NCI-H748 (cell line): ENCODE measurements at regions not wholly inside any gene's neighbourhood (a gene's known extent, or its start where the extent isn't known, plus 50 kb on each side); places are given as distances from the start of the nearest gene placed in this dataset.

ENCODE experiments used
- DNase-seq: peaks from one replicate; lab custom pipeline; 2025; ENCODE audit not compliant: unreplicated experiment; lab: John Stamatoyannopoulos, UW

DNA sequence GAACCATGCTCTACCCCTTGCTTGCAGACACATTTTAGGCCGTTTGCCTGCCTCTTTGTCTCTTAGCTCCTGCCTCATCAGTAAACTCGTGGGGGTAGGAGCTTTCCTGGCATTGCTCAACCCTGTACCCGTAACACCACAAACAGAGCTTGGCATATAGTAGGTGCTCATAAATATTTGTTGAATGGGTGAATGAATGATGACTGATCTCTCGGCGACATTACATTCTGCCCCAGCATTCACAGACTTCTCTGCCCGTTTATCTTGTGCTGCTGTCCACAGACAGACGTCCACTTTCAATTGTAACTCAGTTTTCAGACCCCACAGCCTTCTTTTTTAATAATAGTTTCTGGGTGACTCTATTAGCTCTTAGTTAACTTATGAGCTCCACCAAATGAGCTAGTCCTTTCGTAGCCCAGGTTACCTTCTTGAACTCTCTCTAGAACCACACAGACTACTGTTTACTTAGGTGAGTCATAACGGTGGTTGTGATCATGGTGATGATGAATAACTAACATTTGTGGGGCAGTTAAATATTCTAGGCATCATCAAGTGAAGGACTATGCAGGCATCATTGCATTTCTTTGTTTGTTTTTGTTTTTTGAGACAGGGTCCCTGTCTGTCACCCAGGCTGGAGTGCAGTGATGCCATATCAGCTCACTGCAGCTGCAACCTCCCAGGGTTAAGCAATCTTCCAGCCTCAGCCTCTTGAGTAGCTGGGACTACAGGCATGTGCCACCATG is 188.4 kb downstream of the ADAMTS15 start:
- peak; percentile 53 for DNase-seq

DNA sequence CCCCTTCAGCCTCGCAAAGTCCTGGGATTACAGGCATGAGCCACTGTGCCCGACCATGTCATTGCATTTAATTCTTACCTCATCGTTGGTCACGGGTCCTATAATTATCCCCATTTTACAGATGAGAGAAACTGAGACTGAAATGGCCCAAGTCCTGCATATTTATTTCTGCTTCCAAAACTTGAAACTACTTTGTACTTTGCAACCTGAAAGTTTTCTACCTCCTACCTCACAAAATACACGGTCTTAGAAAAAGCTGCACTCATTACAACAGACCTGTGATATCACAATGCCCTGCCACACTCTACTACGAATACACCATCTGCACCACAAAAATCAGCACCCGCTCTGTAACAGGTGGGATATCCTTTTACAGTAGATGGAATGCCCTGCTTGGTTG is 189.1 kb downstream of the ADAMTS15 start:
- no peak for DNase-seq

DNA sequence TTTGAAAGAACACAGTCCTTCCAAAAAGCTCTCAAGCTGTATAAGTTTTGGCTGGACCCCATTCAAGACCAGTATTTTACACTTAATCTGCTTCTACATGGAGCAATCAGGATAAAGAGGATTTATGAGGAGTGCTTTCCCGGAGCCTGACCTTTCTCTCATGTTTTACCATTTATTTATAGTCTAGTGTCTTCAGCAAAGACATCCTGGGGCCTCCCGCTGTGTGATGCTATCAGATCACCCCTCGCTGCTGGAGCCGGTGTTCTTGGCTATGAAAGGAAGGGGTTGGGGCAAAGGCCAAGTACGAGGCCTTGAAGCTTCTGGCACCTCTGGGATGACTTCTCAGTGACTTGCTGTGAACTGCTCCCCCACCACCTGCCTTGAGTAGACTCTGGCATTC is 189.6 kb downstream of the ADAMTS15 start:
- no peak for DNase-seq

DNA sequence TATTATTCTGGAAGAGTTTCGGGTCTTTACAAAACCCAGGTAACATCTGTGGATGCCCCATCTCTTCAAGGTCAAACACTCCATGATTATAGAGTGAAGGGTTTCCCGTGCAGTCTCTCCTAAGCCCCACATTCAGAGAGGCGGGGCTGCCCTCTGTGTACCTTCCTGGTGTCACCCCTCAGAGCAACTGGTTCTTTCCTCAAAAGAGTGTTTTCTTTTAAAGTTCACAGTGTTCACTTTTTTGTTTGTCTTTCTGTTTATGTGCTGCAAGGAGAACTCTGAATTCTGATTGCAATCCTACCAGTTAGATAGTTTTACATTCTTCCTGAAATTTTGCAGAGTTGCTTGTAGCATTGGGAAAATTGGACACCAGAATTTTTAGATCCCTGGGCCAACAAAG is 190.2 kb downstream of the ADAMTS15 start:
- DNase-seq, result no peak

- no peak for DNase-seq
These were observed 190.9 kb downstream of the ADAMTS15 start for GRCh38 chr11:130639369-130639768.

DNA sequence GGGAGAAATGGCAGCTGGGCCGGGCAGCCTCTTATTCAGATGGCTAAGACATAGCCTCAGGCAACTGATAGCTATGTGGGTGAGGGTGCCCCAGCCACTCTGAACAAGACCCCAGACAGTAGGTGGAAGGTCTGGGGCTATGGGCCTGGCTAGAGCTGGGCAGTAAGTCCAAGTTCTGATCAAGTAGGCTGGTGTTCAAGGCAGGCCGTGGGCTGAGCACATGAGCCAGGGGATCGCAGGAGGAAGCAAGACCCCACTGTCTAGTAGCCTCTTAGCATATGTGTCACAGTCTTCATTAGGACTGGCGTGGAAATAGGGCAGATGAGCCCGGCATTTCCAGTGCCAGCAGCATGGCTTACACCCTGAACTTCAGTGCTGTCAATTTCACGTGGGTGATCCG is 192.1 kb downstream of the ADAMTS15 start:
- DNase-seq, result no peak

- no peak for DNase-seq
These were observed 193.4 kb downstream of the ADAMTS15 start for GRCh38 chr11:130641876-130642275.

GRCh38 chr11:130642994-130643393 is 194.5 kb downstream of the ADAMTS15 start:
- no peak for DNase-seq

DNA sequence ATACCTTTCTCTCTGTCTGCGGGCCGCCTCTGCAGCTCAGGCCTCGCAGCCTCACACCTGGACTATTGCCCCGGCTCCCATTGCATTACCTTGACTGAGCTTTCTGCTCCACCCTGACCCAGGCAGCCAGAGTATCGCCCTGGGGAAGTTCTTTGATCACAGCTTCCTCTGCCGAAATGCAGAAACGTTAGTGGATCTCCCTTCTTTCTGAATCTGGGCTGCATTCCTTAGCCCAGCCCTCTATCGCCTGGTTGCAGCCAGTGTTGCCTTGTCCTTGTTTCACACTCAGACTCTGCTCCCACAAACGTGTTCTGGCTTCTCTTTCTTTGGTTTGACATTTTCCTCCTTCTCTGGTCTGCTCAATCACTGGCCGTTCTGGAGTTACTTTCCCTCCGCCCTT is 195.7 kb downstream of the ADAMTS15 start:
- DNase-seq, result no peak

DNA sequence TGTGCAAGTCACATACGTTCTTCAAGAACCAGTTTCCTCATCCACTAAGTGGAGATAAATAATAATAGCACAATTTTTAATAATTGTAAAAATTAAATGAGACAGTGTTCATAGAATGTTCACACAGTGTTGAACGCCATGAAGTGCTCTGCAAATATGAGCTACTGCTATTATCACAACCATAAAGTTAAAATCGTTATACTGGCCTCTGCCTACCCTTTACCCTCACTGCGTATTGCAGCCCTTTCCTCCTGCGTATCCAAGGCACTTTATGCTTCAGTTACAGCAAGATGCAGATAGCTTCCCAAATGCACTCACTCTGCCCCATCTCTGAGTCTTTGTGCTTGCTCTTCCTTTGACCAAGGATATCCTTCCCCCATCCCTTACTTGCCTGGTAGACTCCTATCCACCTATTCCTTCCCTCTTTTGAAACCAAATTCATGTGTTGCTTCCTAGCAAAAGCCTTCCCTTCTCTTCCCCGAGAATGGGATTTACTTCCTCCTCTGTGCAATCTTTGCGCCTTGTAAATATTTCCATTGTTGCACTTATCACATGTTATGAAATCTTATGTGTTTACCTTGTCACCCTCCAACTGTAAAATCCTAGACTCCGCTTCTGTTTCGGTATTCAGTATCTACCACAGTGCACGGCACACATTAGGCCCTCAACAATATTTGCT is 196.9 kb downstream of the ADAMTS15 start:
- DNase-seq, result no peak

GRCh38 chr11:130645843-130646197 is 197.4 kb downstream of the ADAMTS15 start:
- no peak for DNase-seq

- no peak for DNase-seq
These were observed 198.4 kb downstream of the ADAMTS15 start for GRCh38 chr11:130646881-130647280.

- DNase-seq, result no peak
These were observed 198.9 kb downstream of the ADAMTS15 start for GRCh38 chr11:130647371-130647770.

DNA sequence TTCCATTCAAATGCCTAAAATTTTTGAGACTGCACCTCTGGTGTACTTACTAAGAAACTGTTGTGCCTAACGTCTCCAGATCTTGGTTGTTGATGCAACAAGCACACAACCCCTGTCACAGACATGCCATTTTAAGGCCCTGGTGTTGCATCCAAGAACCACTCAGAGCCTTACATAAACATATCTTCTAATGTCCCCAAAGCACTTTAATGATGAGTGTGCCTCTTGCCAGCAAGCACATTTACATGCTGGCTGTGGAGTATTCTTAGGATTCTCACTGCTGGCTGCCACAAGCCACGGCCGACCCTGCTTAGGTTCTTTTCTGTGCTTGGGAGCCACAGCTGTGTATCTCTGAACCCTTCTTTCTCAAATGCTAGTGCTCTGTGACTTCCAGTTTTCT is 201.4 kb downstream of the ADAMTS15 start:
- no peak for DNase-seq

- no peak for DNase-seq
These were observed 202.1 kb downstream of the ADAMTS15 start for GRCh38 chr11:130650456-130651030.

DNA sequence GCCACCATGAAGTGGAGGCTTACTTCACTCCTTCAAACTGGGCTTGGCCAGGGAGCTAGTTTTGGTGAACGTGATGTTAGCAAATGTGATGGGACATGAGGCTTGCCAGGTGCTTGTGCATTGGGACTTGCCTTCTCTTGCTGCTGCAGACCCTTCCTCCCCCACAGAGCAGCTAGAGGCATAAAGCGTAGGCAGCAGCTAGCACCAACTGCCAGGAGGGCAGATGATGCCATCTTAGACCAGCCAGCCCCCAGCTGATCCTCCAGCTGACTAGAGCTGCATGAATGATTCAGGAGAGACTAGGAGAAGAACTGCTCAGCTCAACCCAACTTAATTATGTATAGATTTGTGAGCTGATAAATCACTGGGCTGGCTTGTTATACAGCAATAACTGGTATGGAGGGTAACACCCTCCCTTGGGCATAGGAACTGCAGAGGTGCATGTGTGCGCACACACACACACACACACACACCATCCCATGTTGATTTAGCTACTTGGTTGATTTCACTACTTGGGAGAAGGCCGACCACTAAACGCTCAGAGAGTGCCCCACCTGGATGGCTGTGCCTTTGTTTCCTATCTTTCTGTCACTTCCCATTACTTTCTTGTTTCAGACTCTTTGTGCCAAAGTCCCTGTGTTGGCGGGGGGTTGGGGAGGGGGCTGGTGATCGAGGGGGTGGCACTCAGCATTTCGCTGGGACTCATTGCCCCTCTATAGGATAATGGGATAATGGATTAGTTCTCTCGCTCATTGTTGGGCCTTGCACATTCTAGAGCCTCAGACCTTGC is 202.8 kb downstream of the ADAMTS15 start:
- no peak for DNase-seq

- DNase-seq, result no peak
These were observed 204.4 kb downstream of the ADAMTS15 start for GRCh38 chr11:130652671-130653335.

DNA sequence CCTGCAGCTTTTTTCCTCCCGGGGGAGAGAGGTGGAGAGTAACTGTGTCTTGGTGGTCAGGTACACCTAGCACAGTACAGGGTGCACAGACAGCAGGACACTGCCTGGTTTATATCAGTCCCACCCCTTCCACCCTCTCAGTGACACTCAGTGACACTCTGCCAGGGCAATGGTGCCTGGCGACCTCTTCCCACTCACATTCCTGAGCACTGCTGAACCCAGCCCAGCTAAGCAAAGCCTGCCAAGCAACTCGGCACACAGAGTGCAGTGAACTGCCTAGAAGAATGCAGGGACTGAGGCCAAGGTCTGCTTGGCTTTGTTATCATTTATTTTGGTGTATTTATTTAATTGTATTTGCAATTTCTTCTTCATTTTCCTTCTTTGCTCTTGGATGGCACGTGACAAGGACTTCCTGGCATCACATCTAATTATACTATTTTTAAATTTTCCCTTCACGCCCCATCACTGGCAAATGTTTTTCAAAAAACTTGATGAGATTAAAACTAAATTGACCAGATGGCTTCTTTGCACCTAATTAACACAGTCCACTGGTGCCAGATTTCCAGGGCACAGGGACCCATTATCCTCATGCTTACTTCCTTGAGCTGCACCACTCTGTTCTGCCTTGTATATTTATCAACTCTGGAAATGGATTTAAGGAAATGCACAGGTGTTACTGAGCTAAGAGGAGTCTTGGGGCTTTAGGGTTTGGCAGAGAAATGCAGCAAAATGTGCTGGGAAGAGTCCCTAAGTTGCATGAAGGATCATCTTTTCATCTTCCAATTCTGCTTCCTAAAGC is 205.6 kb downstream of the ADAMTS15 start:
- no peak for DNase-seq

DNA sequence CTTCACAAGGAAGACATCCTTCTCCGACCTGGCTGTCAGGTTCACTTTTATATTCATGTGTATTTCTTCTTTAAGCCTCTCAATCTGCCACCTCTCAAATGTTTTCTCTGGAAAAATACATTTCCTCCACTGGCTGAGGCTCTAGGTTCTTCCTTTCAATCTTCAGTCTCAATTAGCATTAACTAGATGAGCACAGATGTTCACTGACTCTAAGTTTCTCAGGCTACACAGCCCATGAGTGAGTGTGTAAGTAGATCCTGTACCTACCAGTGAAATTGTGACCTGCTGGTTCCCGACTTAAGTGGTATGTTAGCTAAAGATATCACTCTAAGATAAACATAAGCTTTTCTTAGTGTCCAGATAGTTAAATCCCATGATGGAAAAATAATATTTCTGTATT is 206.9 kb downstream of the ADAMTS15 start:
- DNase-seq, result no peak

DNA sequence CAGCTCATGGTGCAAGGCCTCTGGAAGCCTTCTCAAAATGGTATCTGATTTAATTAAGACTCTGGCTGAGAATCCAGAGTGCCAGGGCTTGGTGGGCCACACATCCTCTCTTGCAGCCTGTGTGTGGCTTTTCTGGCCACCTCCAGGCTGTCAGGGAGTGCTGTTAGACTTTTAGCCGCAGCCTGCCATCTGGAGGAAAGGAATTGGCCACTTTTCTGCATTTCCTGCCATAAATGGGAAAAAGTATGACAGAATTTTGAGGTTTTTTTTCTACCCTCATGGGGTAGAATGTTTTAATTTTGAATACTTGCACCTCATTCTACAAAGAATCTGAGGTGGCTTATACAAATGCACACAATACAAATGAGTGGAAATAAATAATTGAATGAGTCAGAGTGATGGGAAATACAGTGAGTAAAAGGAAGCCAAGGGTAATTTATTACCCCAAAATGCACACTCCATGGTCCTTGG is 218.4 kb downstream of the ADAMTS15 start:
- no peak for DNase-seq
